WTC11 (cell line): ENCODE measurements at regions not wholly inside any gene's neighbourhood (a gene's known extent, or its start where the extent isn't known, plus 50 kb on each side); places are given as distances from the start of the nearest gene placed in this dataset.

ENCODE experiments used
- ATAC-seq: fragments of 200-7000 bp; cut with Tn5 transposase; 2 replicates; pipeline ENCODE4 v1.10.0; 2021; ENCODE audit warnings: mild to moderate bottlenecking, moderate library complexity
- CTCF ChIA-PET: fragments of 300-600 bp; sonication (Branson Sonifier 250); formaldehyde crosslinking; loops from one replicate; lab custom pipeline; 2021; ENCODE audit warnings: antibody characterized with exemption; lab: Charles Lee
- POLR2A ChIA-PET: fragments of 350-600 bp; sonication (Branson Sonifier 250); formaldehyde crosslinking; loops from one replicate; lab custom pipeline; 2021; ENCODE audit warnings: antibody characterized with exemption; lab: Charles Lee
- DNase-seq: peaks from one replicate; pipeline ENCODE4 v3.0.0; 2021; ENCODE audit warnings: low spot score
- H3K27ac Mint-ChIP-seq: 2 replicates; pipeline ENCODE4 v1.8.0; 2021; ENCODE audit warnings: mixed read lengths
- H3K27me3 Mint-ChIP-seq: 2 replicates; pipeline ENCODE4 v1.8.0; 2021; ENCODE audit warnings: low read depth, mild to moderate bottlenecking, moderate library complexity, mixed read lengths
- H3K36me3 Mint-ChIP-seq: 2 replicates; pipeline ENCODE4 v1.8.0; 2021; ENCODE audit warnings: mixed read lengths
- H3K4me1 Mint-ChIP-seq: 2 replicates; pipeline ENCODE4 v1.8.0; 2022; ENCODE audit warnings: mixed read lengths
- H3K4me3 Mint-ChIP-seq: 2 replicates; pipeline ENCODE4 v1.8.0; 2021; ENCODE audit warnings: mild to moderate bottlenecking, moderate library complexity, mixed read lengths
- H3K9me3 Mint-ChIP-seq: 2 replicates; pipeline ENCODE4 v1.8.0; 2021; ENCODE audit warnings: mixed read lengths
- ARID4B ChIP-seq: sonication (generic); formaldehyde crosslinking; IDR thresholded peaks from 2 replicates; pipeline ENCODE4 v1.8.0; 2023; ENCODE audit warnings: missing genetic modification reagents, mild to moderate bottlenecking, borderline replicate concordance
- CREB1 ChIP-seq: sonication (generic); formaldehyde crosslinking; IDR thresholded peaks from 2 replicates; pipeline ENCODE4 v1.8.0; 2023; ENCODE audit warnings: mild to moderate bottlenecking, missing genetic modification reagents
- GTF2I ChIP-seq: fragments of 250-450 bp; sonication (Bioruptor Pico); conservative IDR thresholded peaks from 2 replicates; pipeline ENCODE4 v1.4.0; 2021; ENCODE audit warnings: mild to moderate bottlenecking
- KAT7 ChIP-seq: sonication (generic); formaldehyde crosslinking; IDR thresholded peaks from 2 replicates; pipeline ENCODE4 v1.8.1; 2023; ENCODE audit warnings: missing genetic modification reagents, mild to moderate bottlenecking, borderline replicate concordance
- NFYB ChIP-seq: sonication (generic); formaldehyde crosslinking; conservative IDR thresholded peaks from 2 replicates; pipeline ENCODE4 v1.8.0; 2022; ENCODE audit warnings: low read depth, missing genetic modification reagents
- NR2C2 ChIP-seq: sonication (generic); formaldehyde crosslinking; IDR thresholded peaks from 2 replicates; pipeline ENCODE4 v1.8.0; 2022; ENCODE audit warnings: mild to moderate bottlenecking, missing genetic modification reagents
- PREB ChIP-seq: sonication (generic); formaldehyde crosslinking; IDR thresholded peaks from 2 replicates; pipeline ENCODE4 v1.8.1; 2022; ENCODE audit warnings: mild to moderate bottlenecking, missing genetic modification reagents, moderate library complexity, borderline replicate concordance
- TEAD1 ChIP-seq: sonication (generic); formaldehyde crosslinking; IDR thresholded peaks from 2 replicates; pipeline ENCODE4 v1.8.0; 2022; ENCODE audit warnings: mild to moderate bottlenecking, missing genetic modification reagents
- TEAD4 ChIP-seq: sonication (generic); formaldehyde crosslinking; IDR thresholded peaks from 2 replicates; pipeline ENCODE4 v1.8.0; 2022; ENCODE audit warnings: mild to moderate bottlenecking, missing genetic modification reagents
- USF1 ChIP-seq: sonication (generic); formaldehyde crosslinking; IDR thresholded peaks from 2 replicates; pipeline ENCODE4 v1.8.0; 2022; ENCODE audit warnings: mild to moderate bottlenecking, missing genetic modification reagents
- ZNF138 ChIP-seq: sonication (generic); formaldehyde crosslinking; conservative IDR thresholded peaks from 2 replicates; pipeline ENCODE4 v1.8.1; 2022; ENCODE audit warnings: mild to moderate bottlenecking, moderate library complexity, missing genetic modification reagents
- ZNF232 ChIP-seq: sonication (generic); formaldehyde crosslinking; IDR thresholded peaks from 2 replicates; pipeline ENCODE4 v1.8.0; 2022; ENCODE audit warnings: mild to moderate bottlenecking, missing genetic modification reagents
- ZNF263 ChIP-seq: sonication (generic); formaldehyde crosslinking; IDR thresholded peaks from 2 replicates; pipeline ENCODE4 v1.8.1; 2022; ENCODE audit warnings: low read depth, mild to moderate bottlenecking, moderate library complexity, missing genetic modification reagents
- ZNF281 ChIP-seq: sonication (generic); formaldehyde crosslinking; IDR thresholded peaks from 2 replicates; pipeline ENCODE4 v1.8.0; 2023; ENCODE audit warnings: mild to moderate bottlenecking, missing genetic modification reagents
- ZNF317 ChIP-seq: sonication (generic); formaldehyde crosslinking; IDR thresholded peaks from 2 replicates; pipeline ENCODE4 v1.8.1; 2023; ENCODE audit warnings: low read depth, mild to moderate bottlenecking, moderate library complexity, missing genetic modification reagents, borderline replicate concordance
- ZNF423 ChIP-seq: fragments of 250-450 bp; sonication (Bioruptor Pico); IDR thresholded peaks from 2 replicates; pipeline ENCODE4 v2.1.2; 2022; ENCODE audit warnings: mild to moderate bottlenecking, moderate library complexity
- ZNF671 ChIP-seq: fragments of 250-450 bp; sonication (Bioruptor Pico); IDR thresholded peaks from 2 replicates; pipeline ENCODE4 v1.8.0; 2021; ENCODE audit warnings: mild to moderate bottlenecking
- TF ChIP-seq, protein P1 (sequence below): sonication (generic); formaldehyde crosslinking; IDR thresholded peaks from 2 replicates; pipeline ENCODE4 v1.8.1; 2023; ENCODE audit warnings: mild to moderate bottlenecking, missing genetic modification reagents

- TF ChIP-seq, protein P1, sequence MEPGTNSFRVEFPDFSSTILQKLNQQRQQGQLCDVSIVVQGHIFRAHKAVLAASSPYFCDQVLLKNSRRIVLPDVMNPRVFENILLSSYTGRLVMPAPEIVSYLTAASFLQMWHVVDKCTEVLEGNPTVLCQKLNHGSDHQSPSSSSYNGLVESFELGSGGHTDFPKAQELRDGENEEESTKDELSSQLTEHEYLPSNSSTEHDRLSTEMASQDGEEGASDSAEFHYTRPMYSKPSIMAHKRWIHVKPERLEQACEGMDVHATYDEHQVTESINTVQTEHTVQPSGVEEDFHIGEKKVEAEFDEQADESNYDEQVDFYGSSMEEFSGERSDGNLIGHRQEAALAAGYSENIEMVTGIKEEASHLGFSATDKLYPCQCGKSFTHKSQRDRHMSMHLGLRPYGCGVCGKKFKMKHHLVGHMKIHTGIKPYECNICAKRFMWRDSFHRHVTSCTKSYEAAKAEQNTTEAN (CRISPR knock-in tag), result no peak
- TF ChIP-seq TEAD1 (CRISPR knock-in tag) (no peak), ZNF281 (no peak), ZNF671 (CRISPR knock-in tag) (no peak), PREB (CRISPR knock-in tag) (no peak), NFYB (no peak), ZNF423 (CRISPR knock-in tag) (no peak), TEAD4 (CRISPR knock-in tag) (no peak)
Measured at GRCh38 chr2:104769096-104769495, 84.8 kb upstream of the POU3F3 start (continued).

GRCh38 chr2:104772996-104773395, 80.9 kb upstream of the POU3F3 start:
- Mint-ChIP-seq H3K4me3 (no peak overlapping the region), H3K27me3 (no peaks in the 10 kb centered on the region; the same call in 1 of the 2 replicates), H3K9me3 (peaks cover 20% of the 10 kb centered on the region), H3K36me3 (no peaks in the 10 kb centered on the region), H3K27ac (no peak overlapping the region), H3K4me1 (peaks cover 4% of the 10 kb centered on the region)
- ATAC-seq (no peak), DNase-seq (no peak)
- TF ChIP-seq ZNF317 (CRISPR knock-in tag) (no peak), ZNF138 (CRISPR knock-in tag) (no peak), NR2C2 (CRISPR knock-in tag) (no peak), ARID4B (CRISPR knock-in tag) (no peak), ZNF263 (CRISPR knock-in tag) (no peak), ZNF232 (no peak), KAT7 (no peak), USF1 (no peak), GTF2I (CRISPR knock-in tag) (no peak), CREB1 (CRISPR knock-in tag) (no peak)
- ChIA-PET CTCF (no interaction called here), POLR2A (no interaction called here)
